BE2C (cell line): ENCODE measurements at regions not wholly inside any gene's neighbourhood (a gene's known extent, or its start where the extent isn't known, plus 50 kb on each side); places are given as distances from the start of the nearest gene placed in this dataset.

ENCODE experiments used
- DNase-seq: peaks from one replicate; pipeline ENCODE4 v3.0.0-alpha.2; 2020
- H3K27me3 ChIP-seq: fragments of 250-450 bp; sonication (Bioruptor Pico); 2 replicates; pipeline ENCODE4 v1.5.1; 2020; ENCODE audit warnings: mild to moderate bottlenecking
- H3K36me3 ChIP-seq: fragments of 250-450 bp; sonication (Bioruptor Pico); 2 replicates; pipeline ENCODE4 v1.5.1; 2020; ENCODE audit warnings: mild to moderate bottlenecking
- H3K4me1 ChIP-seq: fragments of 250-450 bp; sonication (Bioruptor Pico); 2 replicates; pipeline ENCODE4 v1.5.1; 2020
- H3K4me3 ChIP-seq: 2 replicates; pipeline ENCODE4 v1.5.1; 2011; ENCODE audit warnings: low read depth, low read length
- H3K9me3 ChIP-seq: fragments of 250-450 bp; sonication (Bioruptor Pico); 2 replicates; pipeline ENCODE4 v1.5.1; 2020
- CTCF ChIP-seq: IDR thresholded peaks from 2 replicates; pipeline ENCODE4 v1.5.1; 2012; ENCODE audit warnings: mild to moderate bottlenecking, low read depth, low read length

DNA sequence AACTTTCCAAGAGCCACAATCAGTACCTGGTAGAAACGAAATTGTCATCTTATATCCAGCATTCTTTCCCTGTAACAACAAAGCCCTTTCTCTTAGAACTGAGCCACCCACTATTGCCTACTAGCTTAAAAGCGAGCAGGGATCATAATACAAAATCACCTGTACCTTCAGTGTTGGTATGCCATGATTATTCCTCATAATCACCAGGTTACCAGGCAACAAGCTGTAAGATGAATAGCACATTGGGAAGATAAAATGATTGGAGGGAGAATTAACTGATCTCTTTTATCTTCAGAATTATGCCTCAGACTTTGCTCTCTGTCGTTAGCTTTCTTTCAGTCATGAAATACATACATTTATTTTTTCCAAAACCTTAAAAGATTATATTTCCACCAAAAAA lies 345.6 kb downstream of the PRELID2 start:
- no peak for TF ChIP-seq CTCF
- Histone ChIP-seq H3K4me3 (no peak overlapping the region), H3K36me3 (no peaks in the 10 kb centered on the region), H3K9me3 (no peaks in the 10 kb centered on the region), H3K27me3 (no peaks in the 10 kb centered on the region), H3K4me1 (no peaks in the 10 kb centered on the region)
- no peak for DNase-seq

DNA sequence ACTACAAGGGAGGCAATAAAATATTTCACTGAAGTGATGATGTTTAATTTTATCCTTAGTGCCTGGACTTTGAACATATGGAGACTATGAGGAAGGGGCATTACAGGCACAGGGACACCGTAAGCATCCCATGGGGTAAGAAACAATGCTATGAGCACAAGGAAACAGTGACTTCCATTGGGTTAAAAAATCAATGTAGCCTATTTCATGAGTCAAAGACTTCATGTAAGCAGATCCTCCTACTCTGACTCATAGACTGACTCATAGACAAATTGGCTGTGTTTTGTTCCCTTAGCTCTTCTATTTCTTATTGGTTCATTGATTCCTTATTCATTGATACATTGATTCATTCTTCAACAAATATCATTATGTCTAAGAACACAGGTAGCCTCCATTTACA lies 351.0 kb downstream of the PRELID2 start:
- no peaks in the 10 kb centered on the region for H3K9me3 ChIP-seq
- no peak overlapping the region for H3K4me3 ChIP-seq
- no peak for DNase-seq
- no peak for TF ChIP-seq CTCF
- no peaks in the 10 kb centered on the region for H3K27me3 ChIP-seq
- H3K4me1 ChIP-seq: no peaks in the 10 kb centered on the region
- no peaks in the 10 kb centered on the region for H3K36me3 ChIP-seq

DNA sequence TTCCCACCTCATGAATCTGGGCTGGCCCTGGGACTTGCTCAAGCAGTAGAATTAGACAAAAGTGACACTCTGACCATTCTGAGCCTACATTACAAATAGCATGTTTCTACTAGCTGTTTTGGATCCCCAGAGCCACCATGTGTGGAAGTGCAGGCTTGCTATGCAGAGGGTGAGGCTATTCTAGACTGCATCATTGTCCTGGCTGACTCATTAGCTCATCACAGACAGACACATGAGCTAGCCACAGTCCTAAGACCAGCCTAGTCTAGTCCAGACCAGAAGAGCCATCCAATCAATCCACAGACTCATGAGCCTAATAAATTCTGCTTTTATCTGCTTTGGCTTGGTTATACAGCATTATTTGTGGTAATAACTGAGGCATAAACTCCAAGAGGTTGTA lies 351.9 kb downstream of the PRELID2 start:
- H3K4me1 ChIP-seq: no peaks in the 10 kb centered on the region
- TF ChIP-seq CTCF: no peak
- DNase-seq: no peak
- no peaks in the 10 kb centered on the region for H3K36me3 ChIP-seq
- H3K9me3 ChIP-seq: no peaks in the 10 kb centered on the region
- no peak overlapping the region for H3K4me3 ChIP-seq
- no peaks in the 10 kb centered on the region for H3K27me3 ChIP-seq

DNA sequence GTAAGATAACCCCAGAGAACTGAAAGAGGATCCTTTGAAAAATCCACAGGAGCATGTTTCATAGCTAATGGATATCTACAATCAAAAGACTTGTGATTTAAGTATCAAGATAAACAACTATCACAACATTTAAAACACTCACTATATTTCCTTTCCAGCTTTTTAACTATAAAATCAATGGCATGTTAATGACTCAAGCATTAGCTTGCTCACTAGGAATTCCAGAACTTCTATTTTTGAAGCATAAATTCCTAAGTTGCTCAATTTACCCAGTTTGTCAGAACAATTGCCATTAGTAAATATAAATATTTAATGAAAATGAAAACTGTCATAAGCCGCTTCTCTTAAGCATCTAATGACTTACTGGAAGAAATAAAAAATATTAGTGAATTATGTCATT lies 355.3 kb downstream of the PRELID2 start:
- Histone ChIP-seq H3K9me3 (no peaks in the 10 kb centered on the region), H3K36me3 (no peaks in the 10 kb centered on the region), H3K4me3 (no peak overlapping the region), H3K4me1 (no peaks in the 10 kb centered on the region), H3K27me3 (no peaks in the 10 kb centered on the region)
- no peak for TF ChIP-seq CTCF
- no peak for DNase-seq

GRCh38 chr5:145479271-145479670 lies 355.9 kb downstream of the PRELID2 start:
- no peak for TF ChIP-seq CTCF
- Histone ChIP-seq H3K9me3 (no peaks in the 10 kb centered on the region), H3K36me3 (no peaks in the 10 kb centered on the region), H3K27me3 (no peaks in the 10 kb centered on the region), H3K4me3 (no peak overlapping the region), H3K4me1 (no peaks in the 10 kb centered on the region)
- no peak for DNase-seq

GRCh38 chr5:145478651-145479050 lies 356.5 kb downstream of the PRELID2 start:
- Histone ChIP-seq H3K9me3 (no peaks in the 10 kb centered on the region), H3K4me1 (no peaks in the 10 kb centered on the region), H3K36me3 (no peaks in the 10 kb centered on the region), H3K27me3 (no peaks in the 10 kb centered on the region), H3K4me3 (no peak overlapping the region)
- no peak for TF ChIP-seq CTCF
- DNase-seq: no peak
